ENCODE measurements at regions not wholly inside any gene's neighbourhood (a gene's known extent, or its start where the extent isn't known, plus 50 kb on each side); places are given as distances from the start of the nearest gene placed in this dataset.

- Histone ChIP-seq H3K9ac (ENCODE audit: low read depth, low read length, poor library complexity, severe bottlenecking) (no peak overlapping the region), H3K36me3 (ENCODE audit: insufficient read depth, low read length) (no peaks in the 10 kb centered on the region), H3K9me3 (ENCODE audit: insufficient read depth, low read depth, low read length) (no peaks in the 10 kb centered on the region), H3K79me2 (ENCODE audit: insufficient read depth, low read length) (no peaks in the 10 kb centered on the region), H3K4me1 (ENCODE audit: insufficient read depth, low read length, poor library complexity, severe bottlenecking) (no peaks in the 10 kb centered on the region), H3K4me2 (ENCODE audit: low read depth, low read length, poor library complexity, severe bottlenecking) (no peak overlapping the region), H4K20me1 (ENCODE audit: insufficient read depth, low read length, poor library complexity, severe bottlenecking) (no peaks in the 10 kb centered on the region), H2AFZ (ENCODE audit: low read length) (no peak overlapping the region), H3F3A (ENCODE audit: low read depth) (no peaks in the 10 kb centered on the region), H3K4me3 (ENCODE audit: low read length, poor library complexity, severe bottlenecking) (no peak overlapping the region), H3K27me3 (ENCODE audit: insufficient read depth, low read length, poor library complexity, severe bottlenecking) (no peaks in the 10 kb centered on the region), H3K9me2 (replicated peaks; ENCODE audit: low read depth, low read length) (no peaks in the 10 kb centered on the region)
- TF ChIP-seq EZH2phosphoT487 (IDR thresholded peaks at IDR 0.05; ENCODE audit: borderline replicate concordance) (no peak), CTCF (conservative IDR thresholded peaks at IDR 0.05; ENCODE audit: low read length) (no peak)
These were observed 345.5 kb downstream of the FGFR2 start for GRCh38 chr10:121252756-121253155.

GRCh38 chr10:121260377-121260776 is 337.9 kb downstream of the FGFR2 start:
- H3K4me3 ChIP-seq (ENCODE audit: low read length, poor library complexity, severe bottlenecking), result no peak overlapping the region
- peaks cover 5% of the 10 kb centered on the region; the same call in 1 of the 2 replicates for H3K9me3 ChIP-seq (ENCODE audit: insufficient read depth, low read depth, low read length)
- no peaks in the 10 kb centered on the region for H3K36me3 ChIP-seq (ENCODE audit: insufficient read depth, low read length)
- H3K4me2 ChIP-seq (ENCODE audit: low read depth, low read length, poor library complexity, severe bottlenecking), result no peak overlapping the region
- no peaks in the 10 kb centered on the region for H3K9me2 ChIP-seq (replicated peaks; ENCODE audit: low read depth, low read length)
- no peaks in the 10 kb centered on the region for H3F3A ChIP-seq (ENCODE audit: low read depth)
- H3K27me3 ChIP-seq (ENCODE audit: insufficient read depth, low read length, poor library complexity, severe bottlenecking), result no peaks in the 10 kb centered on the region
- no peaks in the 10 kb centered on the region for H3K79me2 ChIP-seq (ENCODE audit: insufficient read depth, low read length)
- no peak overlapping the region for H2AFZ ChIP-seq (ENCODE audit: low read length)
- TF ChIP-seq CTCF (conservative IDR thresholded peaks at IDR 0.05; ENCODE audit: low read length), result no peak
- TF ChIP-seq EZH2phosphoT487 (IDR thresholded peaks at IDR 0.05; ENCODE audit: borderline replicate concordance), result no peak
- no peaks in the 10 kb centered on the region for H4K20me1 ChIP-seq (ENCODE audit: insufficient read depth, low read length, poor library complexity, severe bottlenecking)
- no peak overlapping the region for H3K9ac ChIP-seq (ENCODE audit: low read depth, low read length, poor library complexity, severe bottlenecking)
- no peaks in the 10 kb centered on the region for H3K4me1 ChIP-seq (ENCODE audit: insufficient read depth, low read length, poor library complexity, severe bottlenecking)

- Histone ChIP-seq H3K9ac (ENCODE audit: low read depth, low read length, poor library complexity, severe bottlenecking) (no peak overlapping the region), H3K27me3 (ENCODE audit: insufficient read depth, low read length, poor library complexity, severe bottlenecking) (no peaks in the 10 kb centered on the region), H4K20me1 (ENCODE audit: insufficient read depth, low read length, poor library complexity, severe bottlenecking) (no peaks in the 10 kb centered on the region), H3F3A (ENCODE audit: low read depth) (no peaks in the 10 kb centered on the region), H3K9me2 (replicated peaks; ENCODE audit: low read depth, low read length) (no peaks in the 10 kb centered on the region), H3K36me3 (ENCODE audit: insufficient read depth, low read length) (no peaks in the 10 kb centered on the region), H3K9me3 (ENCODE audit: insufficient read depth, low read depth, low read length) (peaks cover 5% of the 10 kb centered on the region; the same call in 1 of the 2 replicates), H3K79me2 (ENCODE audit: insufficient read depth, low read length) (no peaks in the 10 kb centered on the region), H3K4me2 (ENCODE audit: low read depth, low read length, poor library complexity, severe bottlenecking) (no peak overlapping the region), H3K4me3 (ENCODE audit: low read length, poor library complexity, severe bottlenecking) (no peak overlapping the region), H3K4me1 (ENCODE audit: insufficient read depth, low read length, poor library complexity, severe bottlenecking) (no peaks in the 10 kb centered on the region), H2AFZ (ENCODE audit: low read length) (no peak overlapping the region)
- TF ChIP-seq EZH2phosphoT487 (IDR thresholded peaks at IDR 0.05; ENCODE audit: borderline replicate concordance) (no peak), CTCF (conservative IDR thresholded peaks at IDR 0.05; ENCODE audit: low read length) (no peak)
These were observed 336.6 kb downstream of the FGFR2 start for GRCh38 chr10:121261665-121262064.
